Fibroblast of gingiva (primary cell): ENCODE measurements at regions not wholly inside any gene's neighbourhood (a gene's known extent, or its start where the extent isn't known, plus 50 kb on each side); places are given as distances from the start of the nearest gene placed in this dataset.
"Not testable (repeated sequence)": the region's sequence is repeated elsewhere in the genome, so short reads cannot be mapped to it uniquely, and the experiment has no call there.

Experiments used
- DNase-seq: peaks from one replicate; pipeline ENCODE4 v3.0.0-alpha.2; 2011; ENCODE audit warnings: low read depth

DNA sequence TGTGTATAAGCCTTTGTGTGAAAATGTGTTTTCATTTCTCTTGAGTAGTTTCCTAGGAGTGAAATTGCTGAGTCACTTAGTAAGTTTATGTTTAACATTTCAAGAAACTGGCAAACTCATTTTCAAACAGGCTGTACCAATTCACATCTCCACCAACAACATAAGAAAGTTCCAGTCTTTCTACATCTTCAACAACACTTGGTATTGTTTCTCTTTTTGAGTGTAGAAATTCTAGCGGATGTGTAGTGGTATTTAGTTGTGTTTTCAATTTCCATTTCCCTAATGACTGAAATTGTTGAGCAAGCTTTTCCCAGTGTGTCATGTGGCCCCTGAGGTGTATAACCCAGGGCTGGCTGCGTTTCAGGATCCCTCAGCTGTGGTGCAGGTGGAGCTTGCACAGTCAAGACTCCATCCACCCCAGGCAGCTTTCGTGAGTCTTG, 258.5 kb downstream of the PDCD6IP start:
- peak; percentile 60 for DNase-seq

DNA sequence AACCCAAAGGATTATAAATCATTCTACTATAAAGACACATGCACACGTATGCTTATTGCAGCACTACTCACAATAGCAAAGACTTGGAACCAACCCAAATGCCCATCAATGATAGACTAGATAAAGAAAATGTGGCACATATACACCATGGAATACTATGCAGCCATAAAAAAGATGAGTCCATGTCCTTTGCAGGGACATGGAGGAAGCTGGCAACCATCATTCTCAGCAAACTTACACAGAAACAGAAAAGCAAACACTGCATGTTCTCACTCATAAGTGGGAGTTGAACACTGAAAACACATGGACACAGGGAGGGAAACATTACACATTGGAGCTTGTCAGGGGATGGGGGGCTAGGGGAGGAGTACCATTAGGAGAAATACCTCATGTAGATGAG, 262.6 kb downstream of the PDCD6IP start:
- not testable (repeated sequence) for DNase-seq

DNA sequence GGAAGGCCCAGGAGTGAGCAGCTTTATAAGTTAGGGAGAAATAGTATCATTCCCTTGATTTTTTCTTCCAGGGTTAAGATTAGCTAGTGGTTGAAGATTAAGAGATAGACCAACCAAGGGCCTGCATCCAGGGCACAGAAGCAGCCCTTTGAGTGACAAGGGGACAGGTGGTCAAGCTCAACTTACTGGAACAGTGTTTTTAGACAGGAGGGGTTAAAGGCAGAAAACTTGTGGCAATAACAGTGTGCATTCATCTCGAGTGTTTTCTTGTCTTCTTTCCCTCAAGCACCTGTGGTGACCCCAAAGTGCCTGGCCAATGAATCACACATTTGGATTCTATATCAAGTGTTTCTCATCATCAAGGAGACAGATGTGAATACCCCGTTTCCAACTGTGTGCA, 267.5 kb downstream of the PDCD6IP start:
- DNase-seq: no peak

DNA sequence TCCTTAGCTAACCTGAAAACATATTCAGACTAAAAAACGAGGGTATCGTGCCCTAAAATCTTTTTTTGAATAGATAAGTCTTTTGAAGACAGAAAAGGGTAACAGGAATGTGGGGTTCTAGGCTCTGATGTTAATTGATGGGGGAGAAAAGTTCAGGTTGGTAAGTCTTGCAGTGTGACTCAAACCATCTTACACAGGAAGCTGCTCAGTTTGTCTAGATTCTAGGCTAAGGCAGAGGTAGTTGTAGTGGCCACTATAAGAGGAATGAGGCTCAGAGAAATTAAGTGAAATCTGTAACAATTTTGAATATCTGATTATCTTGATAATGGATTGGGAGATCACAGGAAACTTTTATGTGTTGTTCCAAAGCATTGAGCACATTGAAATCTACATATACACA, 267.9 kb downstream of the PDCD6IP start:
- DNase-seq: no peak

DNA sequence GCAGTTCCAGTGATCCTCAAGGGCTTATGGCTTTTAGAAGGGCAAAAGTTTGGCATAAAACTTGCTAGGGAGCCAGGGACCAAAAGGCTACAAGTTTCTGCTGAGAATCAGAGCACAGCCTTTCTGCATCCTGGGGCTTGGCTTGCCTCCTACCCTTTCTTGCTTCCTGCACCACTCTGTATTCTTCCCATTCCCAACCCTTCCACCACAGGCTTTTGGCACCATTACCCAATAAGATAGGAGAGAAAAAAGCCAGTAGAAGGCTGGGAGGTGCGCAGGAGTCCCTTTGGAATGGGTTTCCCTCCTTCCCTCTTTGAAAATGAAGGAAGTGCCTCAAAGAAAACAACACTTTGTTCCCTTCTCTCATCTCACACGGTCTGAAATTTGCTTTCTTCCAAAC, 268.6 kb downstream of the PDCD6IP start:
- no peak for DNase-seq

DNA sequence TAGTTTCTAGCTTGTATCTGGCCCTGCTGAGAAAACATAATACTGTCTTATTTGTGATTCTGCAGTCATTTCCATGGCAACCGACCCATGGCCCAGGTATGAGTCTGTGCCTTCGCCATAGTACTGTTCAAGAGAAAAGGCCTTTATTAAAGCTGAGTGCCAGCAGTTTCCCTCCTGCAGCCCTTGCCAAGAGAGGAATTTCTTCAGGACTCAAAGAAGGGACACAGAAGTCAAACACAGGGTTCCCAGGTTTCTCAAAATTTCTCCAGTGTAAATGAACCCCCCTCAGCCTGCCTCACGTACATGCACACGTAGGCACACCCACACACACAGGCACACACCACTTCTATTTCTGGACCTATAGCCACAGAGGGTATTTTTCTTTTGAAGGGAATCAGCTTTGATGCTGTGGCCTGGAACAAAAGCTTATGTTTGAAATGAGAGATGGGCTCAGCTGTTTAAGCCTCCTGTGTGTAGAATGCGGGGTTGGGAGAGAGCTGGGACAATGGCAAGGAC, 269.2 kb downstream of the PDCD6IP start:
- DNase-seq: no peak

DNA sequence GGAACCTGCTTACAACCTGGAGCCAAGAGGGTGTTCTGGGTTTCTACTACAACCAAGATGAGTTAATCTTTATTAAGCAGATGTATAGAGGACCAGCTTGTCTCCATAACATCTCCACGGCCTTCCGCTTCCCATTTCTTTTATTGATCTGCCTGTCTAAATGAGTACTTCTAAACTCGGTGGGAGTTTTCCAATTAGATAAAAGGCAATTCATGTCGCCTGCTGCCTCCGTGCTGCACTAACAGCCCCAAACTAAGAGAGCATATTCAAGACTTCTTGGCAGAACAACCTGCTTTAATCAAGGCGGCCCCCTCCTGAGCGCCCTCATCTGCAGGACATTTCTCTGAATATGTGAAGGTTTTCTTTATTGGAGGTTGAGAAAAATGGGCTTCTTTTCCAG, 270.1 kb downstream of the PDCD6IP start:
- DNase-seq: no peak

DNA sequence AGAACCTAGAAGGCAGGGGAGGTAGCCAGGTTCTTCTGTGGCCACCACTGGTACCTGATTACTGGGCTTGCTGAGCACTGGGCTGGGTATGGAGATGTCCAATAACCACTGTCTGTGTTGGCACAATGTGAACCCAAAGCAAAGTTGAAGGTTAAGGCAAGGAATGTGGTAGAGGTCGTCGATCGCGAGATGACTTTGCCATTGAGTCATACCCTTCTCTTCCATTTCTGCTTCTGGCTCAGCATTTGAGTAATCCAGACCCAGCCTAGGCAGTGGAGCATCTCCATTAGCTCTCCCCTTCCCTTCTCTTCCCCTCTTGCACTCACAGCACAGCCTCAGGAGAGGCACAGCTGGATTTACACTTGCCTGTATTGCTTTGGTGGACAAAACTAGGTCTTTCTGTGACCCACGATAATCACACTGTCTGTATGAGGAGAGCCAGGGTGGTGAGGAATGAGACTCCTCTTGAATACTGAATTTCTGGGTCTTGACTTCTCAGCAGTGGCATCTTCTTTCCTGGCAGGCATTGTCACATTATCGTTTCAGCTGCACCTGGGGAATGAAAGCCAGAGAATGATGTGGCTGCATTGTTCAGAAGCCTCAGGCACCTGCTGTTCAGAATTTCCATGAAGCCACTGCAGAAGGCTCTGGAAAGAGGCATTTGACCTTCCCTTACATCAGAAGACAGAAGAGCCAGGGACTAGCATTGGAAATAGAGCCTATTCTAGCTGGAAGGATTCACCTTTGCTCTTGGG, 272.6 kb downstream of the PDCD6IP start:
- no peak for DNase-seq

DNA sequence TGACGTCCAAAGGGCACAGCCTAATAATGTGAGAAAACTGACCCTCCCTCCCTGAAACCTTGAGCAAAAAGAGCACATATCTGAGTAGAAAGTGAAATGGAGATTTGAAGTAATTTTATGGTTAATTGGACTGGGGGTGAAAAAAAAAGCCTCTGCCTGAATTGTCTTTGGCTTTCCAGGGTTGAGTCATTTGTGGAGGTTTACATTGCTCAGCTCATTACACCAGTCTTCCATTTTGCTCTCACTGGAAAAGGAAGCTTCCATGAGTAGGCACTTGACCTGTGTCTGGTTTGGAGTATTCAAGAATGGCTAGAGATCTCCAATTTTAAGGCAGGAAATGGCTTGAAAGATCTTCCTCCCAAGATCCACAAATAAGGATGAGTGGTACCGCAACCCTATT, 273.9 kb downstream of the PDCD6IP start:
- no peak for DNase-seq

DNA sequence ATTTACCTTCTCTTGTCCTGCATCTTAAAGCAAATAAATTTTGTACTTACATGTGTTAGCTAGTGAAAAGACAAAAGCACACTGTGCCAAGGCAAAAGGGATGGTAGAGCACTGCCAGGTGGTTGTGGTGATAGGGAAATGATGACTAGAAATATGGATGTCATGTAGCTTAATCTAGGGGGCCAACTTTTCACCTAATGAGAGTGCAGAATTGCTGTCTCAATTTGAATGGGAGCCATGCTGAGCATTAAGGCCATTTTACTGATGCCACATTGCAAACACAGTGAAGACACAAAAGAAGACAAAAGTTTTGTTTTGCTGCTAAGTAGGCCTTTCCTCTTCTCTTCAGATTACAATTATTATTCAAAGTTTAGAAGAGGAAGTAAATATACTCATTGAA, 274.7 kb downstream of the PDCD6IP start:
- DNase-seq: no peak

DNA sequence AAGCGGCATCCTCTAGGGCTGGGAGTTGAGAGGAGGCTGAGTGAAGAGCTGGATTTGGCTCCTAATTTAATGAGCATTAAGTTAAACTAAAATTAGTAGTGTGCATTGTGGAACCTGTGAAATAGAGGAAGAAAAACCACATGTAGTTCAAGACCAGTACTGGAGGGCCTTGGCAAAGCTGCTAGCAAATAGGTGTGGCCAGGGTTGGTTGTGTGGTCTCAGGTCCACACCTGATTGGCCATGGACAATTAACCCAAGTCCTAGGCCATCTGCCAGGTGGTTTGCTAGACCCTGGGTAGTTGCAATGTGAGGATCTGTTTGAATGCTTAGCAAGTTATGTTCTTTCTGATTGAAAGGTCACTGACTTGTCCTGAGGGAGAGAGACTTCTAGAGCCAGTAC, 275.5 kb downstream of the PDCD6IP start:
- no peak for DNase-seq

DNA sequence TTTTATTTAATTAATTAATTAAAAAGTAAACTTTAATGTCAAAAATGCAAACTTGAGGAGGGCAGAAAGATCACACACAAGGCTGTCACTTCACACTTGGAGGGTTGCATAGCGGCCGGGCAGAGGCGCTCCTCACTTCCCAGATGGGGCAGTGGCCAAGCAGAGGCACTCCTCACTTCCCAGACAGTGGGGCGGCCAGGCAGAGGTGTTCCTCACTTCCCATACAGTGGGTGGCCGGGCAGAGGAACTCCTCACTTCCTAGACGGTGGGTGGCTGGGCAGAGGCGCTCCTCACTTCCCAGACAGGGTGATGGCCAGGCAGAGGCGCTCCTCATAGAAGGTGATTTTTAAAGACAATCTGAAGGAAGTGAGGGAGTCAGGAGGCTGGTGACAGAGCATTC, 277.5 kb downstream of the PDCD6IP start:
- DNase-seq: no peak

DNA sequence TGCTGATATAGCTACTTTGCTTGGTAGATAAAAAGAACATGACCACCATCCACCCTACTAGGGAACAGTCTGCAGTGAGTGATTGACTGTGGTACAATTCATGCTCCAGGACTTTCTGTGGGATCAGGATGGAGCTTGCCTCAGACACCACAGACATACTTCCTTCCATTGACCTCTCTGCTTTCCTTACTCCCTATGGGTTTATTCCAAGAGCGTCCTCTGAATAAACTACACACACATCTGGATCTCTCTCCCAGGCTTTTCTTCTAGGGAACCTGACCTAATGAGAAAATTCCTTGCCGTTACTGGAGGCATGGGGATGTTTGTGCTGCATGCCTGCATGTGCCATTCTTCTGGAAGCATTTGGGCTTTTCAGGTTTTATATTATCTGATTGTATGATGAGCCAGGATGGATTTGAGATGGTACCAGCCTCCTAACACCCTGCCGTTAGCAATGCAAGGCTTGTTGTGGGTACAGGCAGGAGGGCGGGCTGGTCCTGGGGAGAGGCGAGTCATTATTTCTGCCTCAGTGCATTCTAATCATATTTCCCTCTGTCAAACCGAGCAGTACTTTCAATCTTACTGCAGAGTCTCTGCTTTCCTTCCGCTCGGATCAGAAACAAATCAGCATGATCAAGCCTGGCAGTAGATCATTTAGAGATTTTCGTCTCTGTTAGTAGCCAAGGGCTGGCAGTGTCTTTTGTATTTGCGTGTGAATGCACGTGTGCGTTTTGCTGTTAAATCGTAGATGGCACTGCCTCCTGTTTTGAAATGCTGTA, 279.2 kb downstream of the PDCD6IP start:
- DNase-seq: no peak

DNA sequence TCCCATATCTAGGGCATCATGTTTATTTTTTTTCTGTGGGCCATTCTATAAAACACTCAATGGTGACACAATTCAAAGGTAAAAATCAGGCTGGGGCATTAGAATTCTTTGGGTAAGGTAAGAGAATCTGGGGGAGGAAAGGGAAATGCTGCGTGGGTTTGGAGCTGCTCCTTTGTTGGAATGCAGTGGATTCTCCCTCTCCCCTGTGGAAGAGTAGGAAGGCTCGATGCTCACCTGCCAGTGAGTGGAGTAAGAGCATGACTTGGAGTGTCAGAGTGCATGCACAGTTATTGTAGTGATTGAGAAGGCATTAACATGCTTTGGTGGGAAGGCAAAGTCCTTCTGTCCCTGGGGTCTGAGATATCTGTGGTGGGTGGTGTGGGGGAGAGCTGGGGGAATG, 280.0 kb downstream of the PDCD6IP start:
- no peak for DNase-seq

DNA sequence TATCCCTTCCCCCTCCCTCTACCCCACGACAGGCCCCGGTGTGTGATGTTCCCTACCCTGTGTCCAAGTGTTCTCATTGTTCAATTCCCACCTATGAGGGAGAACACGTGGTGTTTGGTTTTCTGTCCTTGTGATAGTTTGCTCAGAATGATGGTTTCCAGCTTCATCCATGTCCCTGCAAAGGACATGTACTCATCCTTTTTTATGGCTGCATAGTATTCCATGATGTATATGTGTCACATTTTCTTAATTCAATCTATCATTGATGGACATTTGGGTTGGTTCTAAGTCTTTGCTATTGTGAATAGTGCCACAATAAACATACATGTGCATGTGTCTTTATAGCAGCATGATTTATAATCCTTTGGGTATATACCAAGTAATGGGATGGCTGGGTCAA, 281.4 kb downstream of the PDCD6IP start:
- not testable (repeated sequence) for DNase-seq

DNA sequence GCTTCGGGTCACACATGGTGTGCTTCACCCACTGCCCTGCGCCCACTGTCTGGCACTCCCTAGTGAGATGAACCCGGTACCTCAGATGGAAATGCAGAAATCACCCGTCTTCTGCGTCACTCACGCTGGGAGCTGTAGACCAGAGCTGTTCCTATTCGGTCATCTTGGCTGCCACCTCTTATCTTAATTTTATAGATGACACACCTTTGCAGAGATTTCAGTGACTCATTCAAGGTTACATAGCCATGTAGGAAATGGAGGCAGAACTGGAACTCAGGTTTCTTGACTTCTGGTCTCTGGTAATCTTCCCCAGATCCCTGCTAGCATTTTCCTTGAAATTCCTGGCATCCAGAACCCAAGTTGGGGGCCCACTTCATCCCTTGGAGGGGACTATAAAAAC, 291.9 kb downstream of the PDCD6IP start:
- not testable (repeated sequence) for DNase-seq

DNA sequence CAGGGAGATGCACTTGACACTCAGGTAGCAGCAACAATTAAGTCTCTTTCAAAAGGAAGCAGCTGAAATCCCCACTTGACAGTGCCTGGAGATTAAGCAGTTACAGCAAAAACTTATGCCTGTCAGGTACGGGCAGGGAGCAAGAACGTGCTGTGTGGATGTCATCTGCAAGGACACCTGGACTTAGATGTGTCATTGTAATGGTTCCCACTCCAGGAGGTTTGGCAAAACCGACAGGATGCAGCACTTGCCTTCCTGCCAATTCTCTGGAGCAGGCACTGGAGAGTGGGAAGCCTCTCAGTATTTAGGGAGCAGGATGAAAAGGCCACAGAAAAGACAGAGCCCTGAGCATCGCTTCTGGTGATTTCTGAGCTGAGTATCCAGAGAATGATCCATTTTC, 292.4 kb downstream of the PDCD6IP start:
- DNase-seq: no peak

DNA sequence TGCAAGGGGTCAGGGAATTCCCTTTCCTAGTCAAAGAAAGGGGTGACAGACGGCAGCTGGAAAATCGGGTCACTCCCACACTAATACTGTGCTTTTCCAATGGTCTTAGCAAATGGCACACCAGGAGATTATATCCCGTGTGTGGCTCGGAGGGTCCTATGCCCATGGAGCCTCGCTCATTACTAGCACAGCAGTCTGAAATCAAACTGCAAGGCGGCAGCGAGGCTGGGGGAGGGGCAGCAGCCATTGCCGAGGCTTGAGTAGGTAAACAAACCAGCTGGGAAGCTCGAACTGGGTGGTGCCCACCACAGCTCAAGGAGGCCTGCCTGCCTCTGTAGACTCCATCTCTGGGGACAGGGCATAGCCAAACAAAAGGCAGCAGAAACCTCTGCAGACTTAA, 295.9 kb downstream of the PDCD6IP start:
- not testable (repeated sequence) for DNase-seq

DNA sequence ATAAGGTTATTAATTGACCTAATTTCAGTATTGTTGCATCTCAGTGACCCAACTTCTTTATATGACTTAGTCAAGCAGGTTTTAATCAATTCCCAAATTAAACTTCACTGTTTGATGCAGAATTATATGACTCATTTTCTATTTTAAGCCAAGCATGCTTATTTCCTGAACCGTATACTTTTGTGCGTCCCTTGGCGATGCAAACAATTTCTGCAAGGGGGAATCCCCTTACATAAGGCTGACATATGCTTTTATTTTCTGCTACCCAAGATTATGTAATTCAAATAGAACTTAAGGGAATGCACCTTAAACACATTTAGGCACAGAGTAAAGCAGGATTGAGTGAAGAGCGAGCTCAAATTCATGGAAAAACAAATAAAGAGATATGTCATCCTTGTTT, 303.9 kb downstream of the PDCD6IP start:
- no peak for DNase-seq

DNA sequence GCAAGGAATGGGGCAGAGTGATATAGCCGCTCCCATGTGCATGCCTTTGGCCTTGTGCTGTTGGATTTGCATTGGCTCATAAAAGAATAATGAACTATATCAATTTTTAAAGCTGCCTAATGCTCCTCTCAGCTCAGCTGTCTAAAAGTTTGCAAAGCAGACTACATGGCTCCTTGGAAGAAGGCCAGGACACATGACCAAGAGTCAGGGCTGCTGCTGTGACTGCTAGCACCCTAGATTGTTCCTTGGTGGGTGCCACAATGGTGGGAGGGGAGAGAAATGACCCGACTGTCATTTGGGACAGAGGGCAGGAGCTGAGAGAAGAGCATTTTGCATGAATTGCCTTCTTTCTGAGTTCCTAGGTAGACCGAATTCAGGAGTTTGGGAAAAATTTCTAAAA, 307.9 kb downstream of the PDCD6IP start:
- no peak for DNase-seq

DNA sequence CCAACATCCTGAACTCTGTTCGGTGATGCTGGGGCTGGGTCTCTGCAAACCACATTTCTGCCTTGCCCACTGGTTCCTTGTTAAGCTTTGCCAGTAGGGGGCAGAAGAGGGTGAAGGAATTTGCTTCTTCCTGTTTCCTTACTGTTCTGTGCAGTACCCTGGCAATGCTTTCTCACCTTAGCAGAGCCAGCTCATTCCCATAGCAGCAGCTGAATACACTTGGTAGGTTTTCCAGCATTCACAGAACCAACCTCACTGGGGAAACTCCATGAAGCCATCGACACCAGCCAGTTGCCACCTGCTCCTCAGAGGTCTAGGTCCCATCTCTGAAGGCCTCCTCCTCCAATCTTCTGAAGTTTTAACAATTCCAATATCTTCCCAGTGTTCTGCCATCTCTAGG, 308.4 kb downstream of the PDCD6IP start:
- DNase-seq: no peak

DNA sequence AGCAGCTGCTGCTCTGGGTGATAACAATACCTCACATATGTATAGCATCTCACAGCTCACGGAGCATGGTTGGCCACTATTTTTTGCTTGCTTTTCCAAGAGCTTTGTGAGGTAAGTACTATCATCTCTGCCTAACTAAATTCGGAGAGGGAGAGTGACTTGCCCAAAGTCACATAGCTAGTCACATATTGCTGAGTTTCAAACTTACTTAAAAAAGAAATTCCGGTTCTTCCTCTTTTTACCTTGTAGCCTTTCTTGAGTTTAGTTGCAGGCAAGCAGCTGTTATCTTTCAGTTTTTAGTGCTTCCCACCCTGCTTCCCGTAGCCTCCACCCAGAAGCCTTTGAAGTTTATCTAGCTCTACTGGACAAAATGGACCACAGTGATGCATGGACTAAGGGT, 309.2 kb downstream of the PDCD6IP start:
- no peak for DNase-seq

DNA sequence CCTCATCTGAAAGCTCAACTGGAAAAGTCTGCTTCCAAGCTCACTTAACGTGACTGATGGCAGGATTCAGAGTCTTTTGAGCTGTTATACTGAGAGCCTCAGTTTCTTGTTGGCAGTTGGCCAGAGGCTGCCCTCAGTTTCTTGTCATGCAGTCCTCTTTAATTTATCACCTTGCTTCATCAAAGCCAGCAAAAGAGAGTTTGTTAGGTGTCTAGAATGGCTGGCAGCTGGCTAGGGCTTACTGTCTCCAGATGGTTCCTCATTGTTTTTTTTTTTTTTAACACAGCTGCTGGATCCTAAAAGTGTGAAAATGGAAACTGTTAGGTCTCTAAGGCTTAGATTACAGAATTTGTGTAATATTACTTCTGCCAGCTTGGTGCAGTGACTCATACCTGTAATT, 310.6 kb downstream of the PDCD6IP start:
- DNase-seq: no peak
